Adrenal gland (tissue), 5 donors: ENCODE measurements at regions not wholly inside any gene's neighbourhood (a gene's known extent, or its start where the extent isn't known, plus 50 kb on each side); places are given as distances from the start of the nearest gene placed in this dataset.

Experiments
- POLR2A ChIP-seq, 2 donors: fragments of 450-650 bp; IDR thresholded peaks; one replicate each; pipeline ENCODE4 v1.6.1; 2017; ENCODE audit warnings: antibody characterized with exemption in 2 of 2, mild to moderate bottlenecking in 2 of 2, moderate library complexity in 1 of 2
- TF ChIP-seq, protein P1 (sequence below), 6 experiments: fragments of 450-650 bp in 4 of 6; fragments of 200-600 bp in 2 of 6; sonication (generic) in 1 of 6; IDR thresholded peaks; 1 replicate in 5 of 6; 2 replicates in 1 of 6; pipeline versions ENCODE4 v1.5.1 to v1.8.0; 2016 to 2021; ENCODE audit warnings: antibody characterized with exemption in 6 of 6, mild to moderate bottlenecking in 2 of 6, moderate library complexity in 1 of 6
- donor health status: DM: no; HTN: no; CAD: no.

DNA sequence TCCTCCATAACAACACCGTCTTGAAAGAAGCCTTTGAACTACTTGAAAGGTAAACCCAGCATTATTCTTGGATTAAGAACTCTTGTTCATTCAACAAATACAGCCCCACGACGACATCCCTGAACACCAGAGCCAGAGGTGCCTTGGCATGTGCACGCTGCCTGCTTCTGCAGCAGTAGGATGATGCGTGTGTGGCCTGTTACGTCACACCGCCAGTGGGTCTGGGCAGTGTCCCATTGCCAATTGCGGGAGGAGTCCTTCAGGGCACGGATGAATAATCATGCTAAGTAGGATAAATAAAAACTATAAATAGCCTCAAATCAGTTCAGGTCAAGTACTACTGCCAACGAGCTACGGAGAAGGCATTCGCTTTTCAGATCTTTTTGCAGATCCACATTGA is 380.5 kb downstream of the SHANK2 start:
- TF ChIP-seq POLR2A (IDR thresholded peaks at IDR 0.05) = no peak
- TF ChIP-seq, protein P1, sequence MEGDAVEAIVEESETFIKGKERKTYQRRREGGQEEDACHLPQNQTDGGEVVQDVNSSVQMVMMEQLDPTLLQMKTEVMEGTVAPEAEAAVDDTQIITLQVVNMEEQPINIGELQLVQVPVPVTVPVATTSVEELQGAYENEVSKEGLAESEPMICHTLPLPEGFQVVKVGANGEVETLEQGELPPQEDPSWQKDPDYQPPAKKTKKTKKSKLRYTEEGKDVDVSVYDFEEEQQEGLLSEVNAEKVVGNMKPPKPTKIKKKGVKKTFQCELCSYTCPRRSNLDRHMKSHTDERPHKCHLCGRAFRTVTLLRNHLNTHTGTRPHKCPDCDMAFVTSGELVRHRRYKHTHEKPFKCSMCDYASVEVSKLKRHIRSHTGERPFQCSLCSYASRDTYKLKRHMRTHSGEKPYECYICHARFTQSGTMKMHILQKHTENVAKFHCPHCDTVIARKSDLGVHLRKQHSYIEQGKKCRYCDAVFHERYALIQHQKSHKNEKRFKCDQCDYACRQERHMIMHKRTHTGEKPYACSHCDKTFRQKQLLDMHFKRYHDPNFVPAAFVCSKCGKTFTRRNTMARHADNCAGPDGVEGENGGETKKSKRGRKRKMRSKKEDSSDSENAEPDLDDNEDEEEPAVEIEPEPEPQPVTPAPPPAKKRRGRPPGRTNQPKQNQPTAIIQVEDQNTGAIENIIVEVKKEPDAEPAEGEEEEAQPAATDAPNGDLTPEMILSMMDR (IDR thresholded peaks at IDR 0.05) = no peak
